ENCODE measurements at regions not wholly inside any gene's neighbourhood (a gene's known extent, or its start where the extent isn't known, plus 50 kb on each side); places are given as distances from the start of the nearest gene placed in this dataset.

DNA sequence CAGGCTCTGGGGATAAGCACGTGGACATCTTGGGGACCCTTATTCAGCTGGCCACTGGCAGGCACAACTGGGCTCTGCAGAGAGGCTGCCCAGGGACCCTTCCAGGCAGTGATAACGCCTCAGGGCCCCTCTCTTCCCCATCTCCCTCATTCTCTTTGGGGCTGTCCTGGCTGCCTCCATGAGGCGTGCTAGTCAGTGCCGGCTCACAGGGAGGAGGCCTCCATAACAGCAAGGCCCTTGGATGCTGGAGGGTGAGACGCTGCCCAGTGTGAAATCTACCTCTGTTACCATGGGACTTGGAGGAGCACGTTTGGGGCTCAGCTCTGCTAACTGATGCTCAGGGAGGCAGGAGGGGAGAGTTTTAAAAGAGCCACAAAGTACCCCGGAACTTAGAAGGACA, 221.3 kb downstream of the CTTN start:
- no peak for DNase-seq

DNA sequence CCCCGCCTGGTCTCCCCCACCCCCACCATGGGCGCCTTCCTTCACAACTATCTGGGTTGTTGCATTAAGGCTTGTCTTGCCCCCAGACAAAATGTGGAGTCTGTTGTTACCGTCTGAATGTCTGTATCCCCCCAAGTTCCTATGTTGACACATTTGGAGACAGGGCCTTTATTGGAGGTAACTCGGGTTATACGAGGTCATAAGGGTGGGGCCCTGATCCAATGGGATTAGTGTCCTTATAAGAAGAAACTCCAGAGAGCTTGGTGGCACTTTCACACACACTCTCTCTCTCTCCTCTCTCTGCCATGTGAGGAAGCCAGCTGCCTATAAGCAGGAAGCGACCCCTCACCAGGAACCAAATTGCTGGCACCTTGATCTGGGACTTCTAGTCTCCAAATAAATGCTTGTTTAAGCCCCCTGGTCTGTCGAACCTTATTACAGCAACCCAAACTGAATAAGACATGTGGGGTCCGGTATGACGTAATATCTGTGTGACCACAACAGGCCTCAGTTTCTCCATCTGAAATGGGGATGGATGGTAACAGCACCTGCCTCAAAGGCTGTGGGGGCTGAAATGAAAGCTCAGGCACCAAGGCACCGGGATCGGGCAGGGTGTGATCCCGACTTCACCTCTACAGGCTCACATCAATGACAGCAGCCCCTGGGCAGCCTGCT, 222.3 kb downstream of the CTTN start:
- no peaks in the 10 kb centered on the region for H3K36me3 ChIP-seq (ENCODE audit: control insufficient read depth in 4 of 4, insufficient read depth in 4 of 4, low read length in 4 of 4)
- no peak for ATAC-seq (ENCODE audit: insufficient read depth, low FRiP score)
- peaks cover 0 to 12% (median 0%) of the 10 kb centered on the region in 4 donors for H3K9me3 ChIP-seq (ENCODE audit: control insufficient read depth in 4 of 4, insufficient read depth in 3 of 4, low read length in 3 of 4)
- DNase-seq, result no peak
- H3K4me3 ChIP-seq, result no peak overlapping the region
- TF ChIP-seq, protein P1, sequence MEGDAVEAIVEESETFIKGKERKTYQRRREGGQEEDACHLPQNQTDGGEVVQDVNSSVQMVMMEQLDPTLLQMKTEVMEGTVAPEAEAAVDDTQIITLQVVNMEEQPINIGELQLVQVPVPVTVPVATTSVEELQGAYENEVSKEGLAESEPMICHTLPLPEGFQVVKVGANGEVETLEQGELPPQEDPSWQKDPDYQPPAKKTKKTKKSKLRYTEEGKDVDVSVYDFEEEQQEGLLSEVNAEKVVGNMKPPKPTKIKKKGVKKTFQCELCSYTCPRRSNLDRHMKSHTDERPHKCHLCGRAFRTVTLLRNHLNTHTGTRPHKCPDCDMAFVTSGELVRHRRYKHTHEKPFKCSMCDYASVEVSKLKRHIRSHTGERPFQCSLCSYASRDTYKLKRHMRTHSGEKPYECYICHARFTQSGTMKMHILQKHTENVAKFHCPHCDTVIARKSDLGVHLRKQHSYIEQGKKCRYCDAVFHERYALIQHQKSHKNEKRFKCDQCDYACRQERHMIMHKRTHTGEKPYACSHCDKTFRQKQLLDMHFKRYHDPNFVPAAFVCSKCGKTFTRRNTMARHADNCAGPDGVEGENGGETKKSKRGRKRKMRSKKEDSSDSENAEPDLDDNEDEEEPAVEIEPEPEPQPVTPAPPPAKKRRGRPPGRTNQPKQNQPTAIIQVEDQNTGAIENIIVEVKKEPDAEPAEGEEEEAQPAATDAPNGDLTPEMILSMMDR (IDR thresholded peaks at IDR 0.05; ENCODE audit: control extremely low read depth, extremely low read depth), result no peak
- no peak overlapping the region for H3K27ac ChIP-seq (ENCODE audit: low read depth in 1 of 2, low read length in 1 of 2)
- no peaks in the 10 kb centered on the region for H3K4me1 ChIP-seq (ENCODE audit: control insufficient read depth in 5 of 5, insufficient read depth in 5 of 5, low read length in 5 of 5)
- no peaks in the 10 kb centered on the region for H3K27me3 ChIP-seq (ENCODE audit: control insufficient read depth in 3 of 3, insufficient read depth in 3 of 3, low read length in 2 of 3)
- WGBS, 2 donors, result 93 to 96% methylated on average over 12 of the region's 12 CpGs
- H3K9ac ChIP-seq (ENCODE audit: insufficient read depth in 1 of 2, low read length in 2 of 2), result no peak overlapping the region

More for the DNA sequence above, 221.3 kb downstream of the CTTN start:
- no peaks in the 10 kb centered on the region for H3K4me1 ChIP-seq (ENCODE audit: control insufficient read depth in 5 of 5, insufficient read depth in 5 of 5, low read length in 5 of 5)
- ATAC-seq (ENCODE audit: insufficient read depth, low FRiP score), result no peak
- no peaks in the 10 kb centered on the region for H3K27me3 ChIP-seq (ENCODE audit: control insufficient read depth in 3 of 3, insufficient read depth in 3 of 3, low read length in 2 of 3)
- H3K9ac ChIP-seq (ENCODE audit: insufficient read depth in 1 of 2, low read length in 2 of 2), result no peak overlapping the region
- peaks cover 0 to 22% (median 0%) of the 10 kb centered on the region in 4 donors for H3K9me3 ChIP-seq (ENCODE audit: control insufficient read depth in 4 of 4, insufficient read depth in 3 of 4, low read length in 3 of 4)
- no peaks in the 10 kb centered on the region for H3K36me3 ChIP-seq (ENCODE audit: control insufficient read depth in 4 of 4, insufficient read depth in 4 of 4, low read length in 4 of 4)
- no peak overlapping the region for H3K4me3 ChIP-seq
- WGBS, 2 donors, result 90 to 92% methylated on average over 7 of the region's 7 CpGs
- TF ChIP-seq, protein P1 (IDR thresholded peaks at IDR 0.05; ENCODE audit: control extremely low read depth, extremely low read depth), result no peak
- H3K27ac ChIP-seq (ENCODE audit: low read depth in 1 of 2, low read length in 1 of 2), result no peak overlapping the region

DNA sequence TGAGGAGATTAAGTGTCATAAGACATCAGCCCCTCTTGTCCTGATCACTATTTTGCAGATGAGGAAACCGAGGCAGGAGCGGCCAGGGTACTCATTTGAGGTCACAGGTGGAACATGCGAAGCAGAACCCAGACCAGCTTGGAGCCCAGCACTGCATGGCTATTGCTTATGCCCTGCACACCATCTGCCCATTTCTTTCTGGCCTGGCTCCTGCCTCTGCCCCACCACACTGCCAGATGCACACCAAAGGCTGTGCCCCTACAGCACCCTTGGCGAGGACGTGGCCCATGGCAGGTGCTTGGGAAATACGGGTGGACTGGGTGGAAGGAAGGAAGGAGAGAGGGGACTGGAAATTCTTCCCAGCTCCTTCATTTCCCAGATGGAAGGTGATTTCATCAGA, 222.9 kb downstream of the CTTN start:
- ATAC-seq (ENCODE audit: insufficient read depth, low FRiP score) (no peak), DNase-seq (no peak)
- Histone ChIP-seq H3K4me3 (no peak overlapping the region), H3K27ac (ENCODE audit: low read depth in 1 of 2, low read length in 1 of 2) (no peak overlapping the region), H3K27me3 (ENCODE audit: control insufficient read depth in 3 of 3, insufficient read depth in 3 of 3, low read length in 2 of 3) (no peaks in the 10 kb centered on the region), H3K4me1 (ENCODE audit: control insufficient read depth in 5 of 5, insufficient read depth in 5 of 5, low read length in 5 of 5) (no peaks in the 10 kb centered on the region), H3K36me3 (ENCODE audit: control insufficient read depth in 4 of 4, insufficient read depth in 4 of 4, low read length in 4 of 4) (no peaks in the 10 kb centered on the region), H3K9me3 (ENCODE audit: control insufficient read depth in 4 of 4, insufficient read depth in 3 of 4, low read length in 3 of 4) (peaks cover 0 to 8% (median 0%) of the 10 kb centered on the region in 4 donors), H3K9ac (ENCODE audit: insufficient read depth in 1 of 2, low read length in 2 of 2) (no peak overlapping the region)
- TF ChIP-seq, protein P1 (IDR thresholded peaks at IDR 0.05; ENCODE audit: control extremely low read depth, extremely low read depth), result no peak
- 93 to 96% methylated on average over 6 of the region's 6 CpGs for WGBS, 2 donors

DNA sequence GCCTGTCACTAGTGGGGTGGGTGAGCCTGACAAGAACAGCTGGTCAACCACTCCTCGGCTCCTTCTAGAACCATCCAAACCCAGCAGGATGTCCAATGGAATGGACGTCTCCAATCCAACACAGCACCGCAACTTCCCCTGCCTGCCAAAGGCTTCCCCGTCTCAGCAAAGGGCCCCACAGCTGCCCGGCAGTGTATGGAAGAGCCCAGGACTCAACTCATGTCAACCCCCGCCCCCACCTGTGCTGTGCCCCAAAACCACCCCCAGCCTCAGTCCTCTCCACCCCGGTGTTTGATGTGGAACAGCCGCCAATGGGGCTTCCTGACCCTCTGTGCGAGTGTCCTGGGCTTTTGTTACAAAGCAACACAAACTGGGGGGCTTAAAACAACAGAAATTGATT, 223.8 kb downstream of the CTTN start:
- H3K36me3 ChIP-seq (ENCODE audit: control insufficient read depth in 4 of 4, insufficient read depth in 4 of 4, low read length in 4 of 4), result no peaks in the 10 kb centered on the region
- H3K27me3 ChIP-seq (ENCODE audit: control insufficient read depth in 3 of 3, insufficient read depth in 3 of 3, low read length in 2 of 3), result no peaks in the 10 kb centered on the region
- no peak overlapping the region for H3K9ac ChIP-seq (ENCODE audit: insufficient read depth in 1 of 2, low read length in 2 of 2)
- H3K9me3 ChIP-seq (ENCODE audit: control insufficient read depth in 4 of 4, insufficient read depth in 3 of 4, low read length in 3 of 4), result peaks cover 0 to 2% (median 0%) of the 10 kb centered on the region in 4 donors
- ATAC-seq (ENCODE audit: insufficient read depth, low FRiP score) (no peak), DNase-seq (no peak)
- 94 to 95% methylated on average over 9 of the region's 9 CpGs for WGBS, 2 donors
- H3K4me1 ChIP-seq (ENCODE audit: control insufficient read depth in 5 of 5, insufficient read depth in 5 of 5, low read length in 5 of 5), result no peaks in the 10 kb centered on the region
- no peak overlapping the region for H3K4me3 ChIP-seq
- TF ChIP-seq, protein P1 (IDR thresholded peaks at IDR 0.05; ENCODE audit: control extremely low read depth, extremely low read depth), result no peak
- H3K27ac ChIP-seq (ENCODE audit: low read depth in 1 of 2, low read length in 1 of 2), result no peak overlapping the region

Data from lung (tissue), 11 donors.